Kidney (tissue), 13 donors: ENCODE measurements at regions not wholly inside any gene's neighbourhood (a gene's known extent, or its start where the extent isn't known, plus 50 kb on each side); places are given as distances from the start of the nearest gene placed in this dataset.

Experiments used
- DNase-seq, 5 donors: peaks; one replicate each; pipeline ENCODE4 v3.0.0-alpha.2; 2013 to 2020
- FAIRE-seq: peaks from 2 replicates; lab custom pipeline; 2012; peaks lifted over from hg19 to GRCh38; lab: Jason Lieb, UNC
- H3K27ac ChIP-seq, 2 donors: one replicate each; pipeline ENCODE4 v1.7.0; 2013; ENCODE audit warnings: low read depth in 2 of 2, low read length in 2 of 2, inconsistent platforms in 1 of 2
- H3K27me3 ChIP-seq: one replicate; pipeline ENCODE4 v1.7.1; 2013; ENCODE audit warnings: low read length, inconsistent platforms; ENCODE audit not compliant: control insufficient read depth, insufficient read depth
- H3K36me3 ChIP-seq, 3 donors: one replicate each; pipeline versions ENCODE4 v1.7.0 to v1.7.1; 2013; ENCODE audit warnings: low read length in 3 of 3, control low read depth in 1 of 3, inconsistent platforms in 1 of 3; ENCODE audit not compliant: insufficient read depth in 3 of 3, control insufficient read depth in 2 of 3
- H3K4me1 ChIP-seq, 3 donors: one replicate each; pipeline versions ENCODE4 v1.7.0 to v1.7.1; 2013; ENCODE audit warnings: low read length in 3 of 3, inconsistent platforms in 1 of 3, low read depth in 1 of 3; ENCODE audit not compliant: control insufficient read depth in 2 of 3, insufficient read depth in 2 of 3
- H3K4me3 ChIP-seq, 3 donors: one replicate each; pipeline versions ENCODE4 v1.7.0 to v1.8.1; 2013; ENCODE audit warnings: low read length in 3 of 3, control low read depth in 1 of 3, inconsistent platforms in 1 of 3
- H3K9ac ChIP-seq, 3 donors: one replicate each; pipeline versions ENCODE4 v1.7.0 to v1.7.1; 2013; ENCODE audit warnings: low read length in 3 of 3, control low read depth in 1 of 3, inconsistent platforms in 1 of 3
- H3K9me3 ChIP-seq, 3 donors: one replicate each; pipeline versions ENCODE4 v1.7.0 to v1.7.1; 2013; ENCODE audit warnings: low read length in 3 of 3, control low read depth in 1 of 3, inconsistent platforms in 1 of 3; ENCODE audit not compliant: control insufficient read depth in 2 of 3, insufficient read depth in 1 of 3
- intact Hi-C: fragments of 100-400 bp; cut with DNase I; formaldehyde crosslinking; loops from one replicate; pipeline ENCODE4 v1.11.1; 2022
- TF ChIP-seq, protein P1 (sequence below): IDR thresholded peaks from 3 replicates; pipeline ENCODE4 v1.5.1; 2012; ENCODE audit warnings: mild to moderate bottlenecking, moderate library complexity, borderline replicate concordance; ENCODE audit not compliant: insufficient read depth; ENCODE audit errors: extremely low read depth
- donor health status: control.
- donor health status: control.
- donor health status: control.
- donor health status: control.
- donor health status: control.
- donor health status: DM: yes; HTN: yes; CAD: no.
- donor health status: Normal renal cell carcinoma (clear cell type).

- no peak for DNase-seq
Measured at GRCh38 chr13:53775807-53776206, 747.2 kb downstream of the OLFM4 start.

DNA sequence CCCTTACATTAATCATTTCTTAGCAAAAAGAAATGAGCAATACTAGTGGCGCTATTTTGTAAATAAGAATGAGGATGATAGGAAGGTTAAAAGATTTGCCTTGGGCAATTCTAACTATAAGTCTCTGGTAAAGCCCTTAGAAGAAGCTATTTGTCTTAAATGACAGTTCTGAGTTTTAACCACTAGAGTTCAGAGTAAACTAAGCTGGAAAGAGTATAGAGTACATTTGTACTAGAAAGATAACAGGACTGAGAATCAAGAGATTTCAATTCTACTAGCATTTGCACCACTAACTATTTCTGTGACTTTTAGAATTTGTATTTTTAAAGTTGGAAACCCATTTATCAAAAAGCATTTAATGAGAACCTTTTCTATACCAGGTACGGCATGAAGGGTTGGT, 750.3 kb downstream of the OLFM4 start:
- Histone ChIP-seq H3K4me1 (no peaks in the 10 kb centered on the region), H3K36me3 (no peaks in the 10 kb centered on the region), H3K27ac (no peak overlapping the region), H3K9ac (no peak overlapping the region), H3K4me3 (no peak overlapping the region), H3K9me3 (no peaks in the 10 kb centered on the region), H3K27me3 (no peaks in the 10 kb centered on the region)
- DNase-seq (peak in 1 of 5 donors; percentile 6), FAIRE-seq (no peak)
- TF ChIP-seq, protein P1, sequence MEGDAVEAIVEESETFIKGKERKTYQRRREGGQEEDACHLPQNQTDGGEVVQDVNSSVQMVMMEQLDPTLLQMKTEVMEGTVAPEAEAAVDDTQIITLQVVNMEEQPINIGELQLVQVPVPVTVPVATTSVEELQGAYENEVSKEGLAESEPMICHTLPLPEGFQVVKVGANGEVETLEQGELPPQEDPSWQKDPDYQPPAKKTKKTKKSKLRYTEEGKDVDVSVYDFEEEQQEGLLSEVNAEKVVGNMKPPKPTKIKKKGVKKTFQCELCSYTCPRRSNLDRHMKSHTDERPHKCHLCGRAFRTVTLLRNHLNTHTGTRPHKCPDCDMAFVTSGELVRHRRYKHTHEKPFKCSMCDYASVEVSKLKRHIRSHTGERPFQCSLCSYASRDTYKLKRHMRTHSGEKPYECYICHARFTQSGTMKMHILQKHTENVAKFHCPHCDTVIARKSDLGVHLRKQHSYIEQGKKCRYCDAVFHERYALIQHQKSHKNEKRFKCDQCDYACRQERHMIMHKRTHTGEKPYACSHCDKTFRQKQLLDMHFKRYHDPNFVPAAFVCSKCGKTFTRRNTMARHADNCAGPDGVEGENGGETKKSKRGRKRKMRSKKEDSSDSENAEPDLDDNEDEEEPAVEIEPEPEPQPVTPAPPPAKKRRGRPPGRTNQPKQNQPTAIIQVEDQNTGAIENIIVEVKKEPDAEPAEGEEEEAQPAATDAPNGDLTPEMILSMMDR = no peak
- intact Hi-C loops = no loop called here

More at GRCh38 chr13:53775807-53776206, 747.2 kb downstream of the OLFM4 start:
- Histone ChIP-seq H3K27ac (no peak overlapping the region), H3K4me1 (no peaks in the 10 kb centered on the region), H3K4me3 (no peak overlapping the region), H3K36me3 (no peaks in the 10 kb centered on the region), H3K27me3 (no peaks in the 10 kb centered on the region), H3K9ac (no peak overlapping the region), H3K9me3 (no peaks in the 10 kb centered on the region)
- TF ChIP-seq, protein P1 = no peak
- FAIRE-seq = no peak
- intact Hi-C loops = no loop called here

GRCh38 chr13:53781941-53782340, 753.3 kb downstream of the OLFM4 start:
- intact Hi-C loops = no loop called here
- Histone ChIP-seq H3K9ac (no peak overlapping the region), H3K27ac (no peak overlapping the region), H3K4me1 (no peaks in the 10 kb centered on the region), H3K9me3 (no peaks in the 10 kb centered on the region), H3K36me3 (no peaks in the 10 kb centered on the region), H3K27me3 (no peaks in the 10 kb centered on the region), H3K4me3 (no peak overlapping the region)
- FAIRE-seq = no peak
- DNase-seq = peak in 3 of 5 donors; percentile 21 to 58 (median 53)
- TF ChIP-seq, protein P1 = no peak

DNA sequence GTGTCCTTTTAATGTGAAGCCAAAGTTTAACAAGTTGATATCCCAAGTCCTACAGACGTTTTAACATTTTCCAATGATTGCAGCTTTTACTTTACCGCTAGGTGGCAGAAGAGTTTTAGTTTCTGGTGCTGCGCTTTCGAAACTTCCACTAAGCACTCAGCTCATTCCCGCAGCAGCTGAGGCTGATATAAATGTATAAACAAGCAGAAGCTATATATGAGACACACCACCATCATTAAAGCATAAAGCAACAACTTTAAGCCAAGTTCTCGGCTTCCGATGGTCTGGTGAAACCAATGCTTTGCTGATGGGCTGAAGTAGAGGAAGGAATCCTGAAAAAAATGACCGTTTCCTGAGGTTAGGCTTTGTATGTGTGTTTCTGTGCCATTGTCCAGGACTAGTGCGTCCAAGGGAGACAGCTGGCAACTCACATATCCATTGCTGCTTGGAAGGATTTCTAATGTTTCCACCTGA, 753.9 kb downstream of the OLFM4 start:
- FAIRE-seq = peak; percentile 88
- TF ChIP-seq, protein P1 = peak; percentile 63
- no peak overlapping the region for H3K27ac ChIP-seq
- H3K27me3 ChIP-seq = no peaks in the 10 kb centered on the region
- intact Hi-C loops = no loop called here
- H3K36me3 ChIP-seq = no peaks in the 10 kb centered on the region
- peak in 4 of 5 donors; percentile 51 to 89 (median 75) for DNase-seq
- no peaks in the 10 kb centered on the region for H3K4me1 ChIP-seq
- H3K9ac ChIP-seq = no peak overlapping the region
- H3K9me3 ChIP-seq = no peaks in the 10 kb centered on the region
- H3K4me3 ChIP-seq = peak overlapping the region; percentile 31 to 56 (median 38)
